ENCODE measurements at regions not wholly inside any gene's neighbourhood (a gene's known extent, or its start where the extent isn't known, plus 50 kb on each side); places are given as distances from the start of the nearest gene placed in this dataset.
"Not testable (repeated sequence)": the region's sequence is repeated elsewhere in the genome, so short reads cannot be mapped to it uniquely, and the experiment has no call there.

- no peak for DNase-seq (ENCODE audit: low spot score)
- POLR2A ChIA-PET (ENCODE audit: low non-redundant PET): no interaction called here
- CTCF ChIA-PET: no interaction called here
- TF ChIP-seq, protein P1, sequence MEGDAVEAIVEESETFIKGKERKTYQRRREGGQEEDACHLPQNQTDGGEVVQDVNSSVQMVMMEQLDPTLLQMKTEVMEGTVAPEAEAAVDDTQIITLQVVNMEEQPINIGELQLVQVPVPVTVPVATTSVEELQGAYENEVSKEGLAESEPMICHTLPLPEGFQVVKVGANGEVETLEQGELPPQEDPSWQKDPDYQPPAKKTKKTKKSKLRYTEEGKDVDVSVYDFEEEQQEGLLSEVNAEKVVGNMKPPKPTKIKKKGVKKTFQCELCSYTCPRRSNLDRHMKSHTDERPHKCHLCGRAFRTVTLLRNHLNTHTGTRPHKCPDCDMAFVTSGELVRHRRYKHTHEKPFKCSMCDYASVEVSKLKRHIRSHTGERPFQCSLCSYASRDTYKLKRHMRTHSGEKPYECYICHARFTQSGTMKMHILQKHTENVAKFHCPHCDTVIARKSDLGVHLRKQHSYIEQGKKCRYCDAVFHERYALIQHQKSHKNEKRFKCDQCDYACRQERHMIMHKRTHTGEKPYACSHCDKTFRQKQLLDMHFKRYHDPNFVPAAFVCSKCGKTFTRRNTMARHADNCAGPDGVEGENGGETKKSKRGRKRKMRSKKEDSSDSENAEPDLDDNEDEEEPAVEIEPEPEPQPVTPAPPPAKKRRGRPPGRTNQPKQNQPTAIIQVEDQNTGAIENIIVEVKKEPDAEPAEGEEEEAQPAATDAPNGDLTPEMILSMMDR (conservative IDR thresholded peaks at IDR 0.05; ENCODE audit: low read depth): no peak
- no peak overlapping the region for H3K27ac ChIP-seq
These were observed 1761.3 kb upstream of the IGFBP7 start for GRCh38 chr4:58871509-58871908.

DNA sequence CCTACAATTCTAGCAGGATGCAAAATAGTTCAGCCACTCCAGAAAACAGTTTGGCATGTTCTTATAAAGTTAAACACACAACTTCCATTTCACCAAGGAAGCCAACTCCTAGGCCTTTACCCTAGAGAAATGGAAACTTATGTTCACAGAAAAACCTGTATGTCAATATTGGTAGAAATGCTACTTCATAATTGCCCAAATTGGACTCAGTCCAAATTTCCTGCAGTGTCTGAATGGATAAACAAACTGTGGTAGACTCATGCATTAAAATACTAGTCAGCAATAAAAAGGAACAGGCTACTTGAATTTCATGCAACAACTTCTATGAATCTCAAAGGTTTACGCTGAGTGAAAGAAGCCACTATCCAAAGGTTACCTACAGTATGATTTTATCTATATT is 1738.8 kb upstream of the IGFBP7 start:
- DNase-seq (ENCODE audit: low spot score): no peak
- ChIA-PET CTCF (no interaction called here), POLR2A (ENCODE audit: low non-redundant PET) (no interaction called here)
- H3K27ac ChIP-seq: no peak overlapping the region
- TF ChIP-seq, protein P1 (conservative IDR thresholded peaks at IDR 0.05; ENCODE audit: low read depth): no peak

DNA sequence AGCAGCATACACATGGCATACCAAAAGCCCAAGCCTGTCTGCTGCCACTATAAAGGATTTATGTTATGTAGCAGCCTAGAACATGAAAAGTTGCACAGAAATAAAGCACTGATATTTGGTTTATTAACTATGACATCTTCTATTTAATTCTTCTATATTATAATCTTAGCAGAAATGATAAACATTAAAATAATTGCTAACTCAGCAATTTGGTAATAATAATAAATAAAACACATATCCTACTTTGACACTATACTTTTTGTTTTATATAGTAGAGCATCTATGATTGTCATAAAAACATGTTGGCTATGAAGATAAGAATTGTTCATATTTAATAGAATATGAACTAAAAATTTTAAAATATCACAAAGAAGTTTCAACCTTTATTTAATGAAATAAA is 1733.3 kb upstream of the IGFBP7 start:
- H3K27ac ChIP-seq: no peak overlapping the region
- ChIA-PET CTCF (no interaction called here), POLR2A (ENCODE audit: low non-redundant PET) (no interaction called here)
- TF ChIP-seq, protein P1 (conservative IDR thresholded peaks at IDR 0.05; ENCODE audit: low read depth): no peak
- no peak for DNase-seq (ENCODE audit: low spot score)

DNA sequence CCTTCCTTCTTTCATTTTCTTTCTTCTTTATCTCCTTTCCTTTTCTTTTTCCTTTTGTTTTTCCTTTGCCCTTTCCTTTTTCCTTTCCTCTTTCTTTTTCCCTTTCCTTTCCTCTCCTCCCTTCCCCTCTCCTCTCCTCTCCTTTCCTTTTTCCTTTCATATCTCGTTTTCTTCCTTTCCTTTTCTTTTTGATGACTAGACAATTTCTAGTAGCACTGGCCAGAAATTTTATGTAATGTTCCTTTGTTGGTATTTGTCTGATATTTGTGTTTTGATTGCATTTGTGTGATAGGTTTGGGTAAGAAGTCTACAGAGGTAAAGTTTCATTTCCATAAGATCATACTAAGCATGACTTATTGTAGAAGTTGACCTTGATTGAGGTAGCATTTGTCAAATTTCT is 1722.9 kb upstream of the IGFBP7 start:
- DNase-seq (ENCODE audit: low spot score): no peak
- CTCF ChIA-PET: no interaction called here
- no peak overlapping the region for H3K27ac ChIP-seq
- POLR2A ChIA-PET (ENCODE audit: low non-redundant PET): no interaction called here
- TF ChIP-seq, protein P1 (conservative IDR thresholded peaks at IDR 0.05; ENCODE audit: low read depth): no peak

- CTCF ChIA-PET: no interaction called here
These were observed 1715.1 kb upstream of the IGFBP7 start for GRCh38 chr4:58825278-58825677.

GRCh38 chr4:58818560-58818959 is 1708.4 kb upstream of the IGFBP7 start:
- CTCF ChIA-PET; H3K27ac ChIP-seq; DNase-seq (ENCODE audit: low spot score): not testable (repeated sequence)
- POLR2A ChIA-PET (ENCODE audit: low non-redundant PET): interaction anchor here (0.7 kb wide), 1 partner anchor 1073 kb away, joined by 5 read pairs; no protein-coding TSS in a partner anchor

More at GRCh38 chr4:58825278-58825677, 1715.1 kb upstream of the IGFBP7 start:
- H3K27ac ChIP-seq: no peak overlapping the region
- TF ChIP-seq, protein P1 (conservative IDR thresholded peaks at IDR 0.05; ENCODE audit: low read depth): no peak
- DNase-seq (ENCODE audit: low spot score): no peak
- POLR2A ChIA-PET (ENCODE audit: low non-redundant PET): no interaction called here

- no peak overlapping the region for H3K27ac ChIP-seq
- TF ChIP-seq, protein P1 (conservative IDR thresholded peaks at IDR 0.05; ENCODE audit: low read depth): no peak
- ChIA-PET CTCF (no interaction called here), POLR2A (ENCODE audit: low non-redundant PET) (no interaction called here)
- no peak for DNase-seq (ENCODE audit: low spot score)
These were observed 1699.8 kb upstream of the IGFBP7 start for GRCh38 chr4:58809948-58810347.

Data from RWPE1 (cell line).